ENCODE measurements at regions not wholly inside any gene's neighbourhood (a gene's known extent, or its start where the extent isn't known, plus 50 kb on each side); places are given as distances from the start of the nearest gene placed in this dataset.

GRCh38 chr4:62640296-62640695 lies 1440.2 kb downstream of the ADGRL3 start:
- TF ChIP-seq CTCF (IDR thresholded peaks at IDR 0.05; ENCODE audit: low read length) = no peak
- TF ChIP-seq EZH2phosphoT487 (IDR thresholded peaks at IDR 0.05; ENCODE audit: low read length) = no peak
